NT2/D1 (cell line): ENCODE measurements at regions not wholly inside any gene's neighbourhood (a gene's known extent, or its start where the extent isn't known, plus 50 kb on each side); places are given as distances from the start of the nearest gene placed in this dataset.

ENCODE experiments used
- SUZ12 ChIP-seq: IDR thresholded peaks from 2 replicates; pipeline ENCODE4 v1.6.1; 2011; ENCODE audit not compliant: insufficient read length, insufficient read depth; ENCODE audit errors: extremely low read depth
- ZNF274 ChIP-seq: IDR thresholded peaks from 2 replicates; pipeline ENCODE4 v1.6.1; 2011; ENCODE audit warnings: mild to moderate bottlenecking, low read depth, low read length

- no peak for TF ChIP-seq SUZ12
- no peak for TF ChIP-seq ZNF274
Measured at GRCh38 chr2:139359818-139360217, 579.6 kb upstream of the NXPH2 start.
